NCI-H510A (cell line): ENCODE measurements at regions not wholly inside any gene's neighbourhood (a gene's known extent, or its start where the extent isn't known, plus 50 kb on each side); places are given as distances from the start of the nearest gene placed in this dataset.
"Not testable (repeated sequence)": the region's sequence is repeated elsewhere in the genome, so short reads cannot be mapped to it uniquely, and the experiment has no call there.

Experiments
- DNase-seq: peaks from one replicate; lab custom pipeline; 2025; lab: John Stamatoyannopoulos, UW

DNA sequence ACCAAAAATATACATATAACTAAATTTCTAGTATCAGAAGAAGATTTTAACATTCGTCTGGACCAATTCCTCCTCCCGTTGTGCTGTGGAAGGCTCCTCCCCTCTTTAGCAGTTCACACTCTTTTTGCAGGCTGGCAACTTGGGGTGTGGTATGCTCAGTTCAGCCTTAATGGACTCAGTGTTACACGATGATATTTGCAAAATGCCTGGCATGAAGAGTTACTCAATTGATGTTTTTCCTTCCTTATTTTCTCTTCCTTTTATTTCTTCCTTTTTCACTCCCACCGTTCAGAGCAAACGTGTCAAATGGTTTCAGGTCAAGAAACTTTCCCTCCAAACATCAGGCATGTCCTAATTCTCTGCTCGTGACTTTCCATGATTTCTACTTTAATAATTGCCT lies 248.3 kb downstream of the PHF14 start:
- no peak for DNase-seq

GRCh38 chr7:11224535-11224934 lies 250.9 kb downstream of the PHF14 start:
- no peak for DNase-seq

DNA sequence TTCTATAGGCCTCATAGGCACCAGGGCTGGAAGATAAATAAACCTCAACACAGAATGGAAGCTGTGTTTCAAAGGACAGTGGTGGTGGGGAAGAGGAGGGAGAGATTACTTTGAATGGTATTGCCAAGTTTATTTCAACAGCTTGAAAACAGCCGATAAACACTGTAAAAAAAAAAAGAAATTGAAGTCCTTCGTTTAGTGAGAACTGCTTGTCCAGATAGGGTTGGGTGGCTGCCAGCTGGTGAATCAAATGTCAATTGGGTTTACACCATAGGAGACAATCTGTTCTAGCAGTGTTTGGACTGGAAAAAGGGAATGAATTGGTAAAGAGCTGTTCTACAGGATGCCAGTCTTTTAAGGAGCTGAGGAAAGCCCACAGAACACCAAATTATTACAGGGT lies 254.8 kb downstream of the PHF14 start:
- no peak for DNase-seq

GRCh38 chr7:11231190-11231589 lies 257.5 kb downstream of the PHF14 start:
- DNase-seq: no peak

DNA sequence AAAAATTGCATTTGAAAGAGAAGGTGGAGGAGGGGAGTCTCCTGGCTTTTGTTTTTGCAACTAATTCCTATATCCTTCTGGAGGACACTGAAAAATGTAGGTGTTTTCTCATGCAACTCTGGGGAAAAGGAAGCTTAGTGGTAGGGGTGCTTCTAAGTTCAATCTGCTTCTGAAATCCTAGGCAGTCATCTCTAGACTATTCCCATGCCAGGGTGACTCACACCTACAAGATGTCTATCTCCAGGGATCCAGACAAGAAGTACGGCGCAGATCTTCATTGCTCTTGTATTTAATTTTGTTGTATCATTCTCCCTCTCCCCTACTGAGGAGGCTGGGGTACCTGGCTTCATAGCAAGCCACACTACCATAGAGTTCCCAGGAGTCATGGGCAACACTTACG lies 258.8 kb downstream of the PHF14 start:
- DNase-seq: no peak

DNA sequence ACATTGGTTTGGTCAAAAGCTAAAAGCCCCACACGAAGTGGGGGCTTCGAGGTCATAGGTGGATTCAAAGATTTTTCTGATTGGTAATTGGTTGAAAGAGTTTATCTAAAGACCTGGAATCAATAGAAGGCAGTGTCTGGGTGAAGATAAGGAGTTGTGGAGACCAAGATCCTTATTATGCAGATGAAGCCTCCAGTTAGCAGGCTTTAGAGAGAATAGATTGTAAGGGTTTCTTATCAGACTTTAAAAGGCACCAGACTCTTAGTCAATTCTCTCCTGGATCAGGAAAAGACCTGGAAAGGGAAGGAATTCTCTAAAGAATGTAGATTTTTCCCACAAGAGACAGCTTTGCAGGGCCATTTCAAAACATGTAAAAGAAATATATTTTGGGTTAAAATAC lies 260.2 kb downstream of the PHF14 start:
- DNase-seq: no peak

DNA sequence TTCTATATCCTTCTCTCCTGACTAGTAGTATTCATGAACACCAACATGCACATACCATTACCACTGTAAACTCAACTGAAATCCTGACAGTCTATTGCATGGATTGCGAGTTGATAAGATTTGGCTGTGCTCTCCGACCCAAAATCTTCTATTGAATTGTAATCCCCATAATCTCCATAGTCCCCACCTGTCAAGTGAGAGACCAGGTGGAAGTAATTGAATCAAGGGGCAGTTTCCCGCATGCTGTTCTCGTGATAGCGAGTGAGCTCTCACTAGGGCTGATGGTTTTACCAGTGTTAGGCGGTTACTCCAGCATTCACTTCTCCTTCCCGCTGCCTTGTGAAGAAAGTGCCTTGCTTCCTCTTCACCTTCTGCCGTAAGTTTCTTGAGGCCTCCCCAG lies 261.8 kb downstream of the PHF14 start:
- DNase-seq: no peak

- DNase-seq: no peak
These were observed 263.0 kb downstream of the PHF14 start for GRCh38 chr7:11236680-11237079.

- DNase-seq: peak; percentile 34
These were observed 264.1 kb downstream of the PHF14 start for GRCh38 chr7:11237742-11238141.

GRCh38 chr7:11239316-11239715 lies 265.6 kb downstream of the PHF14 start:
- DNase-seq: no peak

GRCh38 chr7:11243739-11244138 lies 270.1 kb downstream of the PHF14 start:
- no peak for DNase-seq

DNA sequence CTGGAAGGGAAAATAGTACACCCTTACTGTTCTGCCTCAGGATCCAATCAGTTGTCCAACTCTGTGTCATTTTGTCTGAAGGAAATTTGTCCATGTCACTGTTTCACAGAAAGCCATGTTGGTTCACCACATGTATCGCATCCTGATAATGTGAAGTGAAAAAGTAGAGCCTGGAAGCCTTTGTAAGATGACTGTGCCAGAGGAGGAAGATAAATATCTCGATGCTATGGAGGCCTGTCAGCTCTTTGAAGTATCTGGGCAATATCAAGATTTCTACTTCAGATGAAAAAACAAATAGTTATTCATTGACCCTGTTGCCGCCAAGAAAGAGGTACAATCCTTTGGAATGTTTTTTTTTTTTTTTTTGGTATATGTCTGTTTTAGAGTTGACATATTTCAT lies 270.5 kb downstream of the PHF14 start:
- DNase-seq: no peak

- no peak for DNase-seq
These were observed 273.9 kb downstream of the PHF14 start for GRCh38 chr7:11247545-11247944.

DNA sequence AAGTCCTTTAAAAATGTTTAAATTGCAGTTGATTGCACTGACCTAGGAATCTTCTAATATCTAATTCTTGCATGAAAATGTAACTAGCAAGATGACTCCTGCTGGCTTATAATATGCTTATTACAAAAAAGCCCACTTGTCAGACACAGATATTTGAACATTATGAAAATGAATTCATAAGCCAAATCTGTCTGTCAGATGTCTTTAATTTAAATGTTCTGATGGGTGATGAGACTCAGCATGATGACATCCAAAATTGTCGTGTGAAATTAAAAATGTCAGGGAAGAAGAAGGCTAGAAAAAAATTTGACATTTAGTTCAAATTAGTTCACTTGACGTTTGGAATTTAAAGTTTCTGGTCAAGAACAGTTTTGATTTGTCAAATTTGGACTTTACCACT lies 277.8 kb downstream of the PHF14 start:
- DNase-seq: no peak

GRCh38 chr7:11252011-11252607 lies 278.4 kb downstream of the PHF14 start:
- DNase-seq: no peak

DNA sequence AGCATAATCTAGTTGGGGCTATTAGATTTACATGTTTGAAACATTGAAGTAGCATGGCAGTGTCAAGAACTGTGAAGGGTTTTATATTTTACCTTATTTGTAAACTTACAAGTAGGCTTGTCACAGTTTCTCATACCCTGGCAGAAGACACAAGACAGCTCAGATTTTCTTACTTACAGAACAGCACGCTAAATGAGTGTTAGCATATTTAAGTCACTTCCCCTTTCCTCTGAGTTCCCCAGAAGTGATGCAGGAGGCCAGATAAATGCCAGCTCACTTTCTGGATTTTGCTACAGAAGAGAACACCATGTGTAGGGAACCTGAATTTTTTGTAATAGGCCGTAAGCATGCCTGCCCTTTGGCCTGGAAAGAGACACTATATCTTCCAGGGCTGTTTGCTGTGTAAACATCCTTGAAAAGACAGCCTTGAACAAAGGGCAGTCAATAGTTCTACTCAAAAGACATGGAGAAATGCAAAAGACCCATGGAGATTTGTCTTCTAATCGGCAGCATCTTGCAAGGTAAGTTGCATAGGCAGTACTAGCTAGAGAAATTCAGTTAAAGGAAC lies 279.1 kb downstream of the PHF14 start:
- DNase-seq: no peak

GRCh38 chr7:11256501-11256900 lies 282.8 kb downstream of the PHF14 start:
- DNase-seq: no peak

GRCh38 chr7:11261470-11261869 lies 287.8 kb downstream of the PHF14 start:
- peak; percentile 72 for DNase-seq

GRCh38 chr7:11266101-11266500 lies 292.4 kb downstream of the PHF14 start:
- no peak for DNase-seq

DNA sequence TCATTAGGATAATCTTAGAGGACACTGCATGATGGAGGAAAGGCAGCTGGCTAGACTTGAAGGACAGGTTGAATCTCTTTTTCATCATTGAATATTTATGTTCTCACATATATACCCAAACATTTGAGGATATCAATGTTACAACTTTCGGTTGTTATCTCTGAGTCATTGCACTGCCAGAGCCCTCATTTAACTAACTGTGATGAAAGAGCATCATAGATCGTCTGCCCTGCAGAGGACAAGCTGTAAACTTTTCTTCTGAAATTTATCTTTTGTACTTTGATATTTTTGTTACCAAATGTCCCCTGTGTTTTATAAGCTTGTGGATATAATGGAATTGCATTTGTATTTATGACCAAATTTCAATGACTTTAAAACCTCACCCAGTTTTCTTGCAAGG lies 298.7 kb downstream of the PHF14 start:
- no peak for DNase-seq

DNA sequence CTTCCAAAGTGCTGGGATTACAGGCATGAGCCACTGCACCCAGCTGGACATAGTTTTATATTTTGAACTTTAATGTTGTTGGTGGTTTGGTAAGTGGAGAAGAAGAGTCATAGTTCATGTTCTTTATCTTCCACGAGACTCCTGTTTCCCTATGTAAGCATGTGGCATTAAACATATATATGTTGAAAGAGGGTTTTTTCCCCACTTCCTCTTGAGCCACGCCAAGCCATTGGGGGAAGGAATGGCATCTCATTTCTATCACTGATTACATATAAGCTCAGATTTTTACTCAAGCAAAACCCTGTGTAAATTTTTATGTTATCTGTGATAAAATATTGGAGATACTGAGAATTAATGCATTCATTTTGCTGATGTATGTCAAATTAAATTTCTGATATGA lies 300.4 kb downstream of the PHF14 start:
- DNase-seq: no peak

DNA sequence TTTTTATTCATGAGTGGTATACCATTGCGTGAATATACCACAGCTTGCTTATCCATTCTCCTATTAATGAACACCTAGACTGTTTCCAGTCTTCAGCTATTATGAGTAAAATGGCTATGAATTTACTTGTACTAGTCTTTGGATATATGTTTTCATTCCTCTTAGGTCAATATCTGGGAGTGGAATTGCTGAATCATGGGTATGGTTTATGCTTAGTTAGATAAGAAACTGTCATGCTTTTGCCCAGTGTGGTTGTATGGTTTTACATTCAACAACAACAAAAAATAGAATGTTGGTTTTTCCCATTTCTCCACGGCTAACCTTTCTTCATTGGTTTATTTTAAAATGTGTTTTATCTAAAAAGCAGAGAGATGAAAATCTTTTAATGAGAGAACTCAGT lies 308.3 kb downstream of the PHF14 start:
- no peak for DNase-seq

DNA sequence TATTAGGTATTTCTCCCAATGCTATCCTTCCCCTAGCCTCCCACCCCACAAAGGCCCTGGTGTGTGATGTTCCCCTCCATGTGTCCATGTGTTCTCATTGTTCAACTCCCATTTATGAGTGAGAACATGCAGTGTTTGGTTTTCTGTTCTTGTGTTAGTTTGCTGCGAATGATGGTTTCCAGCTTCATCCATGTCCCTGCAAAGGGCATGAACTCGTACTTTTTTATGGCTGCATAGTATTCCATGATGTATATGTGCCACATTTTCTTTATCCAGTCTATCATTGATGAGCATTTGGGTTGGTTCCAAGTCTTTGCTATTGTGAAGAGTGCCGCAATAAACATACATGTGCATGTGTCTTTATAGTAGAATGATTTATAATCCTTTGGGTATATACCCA lies 309.9 kb downstream of the PHF14 start:
- not testable (repeated sequence) for DNase-seq

DNA sequence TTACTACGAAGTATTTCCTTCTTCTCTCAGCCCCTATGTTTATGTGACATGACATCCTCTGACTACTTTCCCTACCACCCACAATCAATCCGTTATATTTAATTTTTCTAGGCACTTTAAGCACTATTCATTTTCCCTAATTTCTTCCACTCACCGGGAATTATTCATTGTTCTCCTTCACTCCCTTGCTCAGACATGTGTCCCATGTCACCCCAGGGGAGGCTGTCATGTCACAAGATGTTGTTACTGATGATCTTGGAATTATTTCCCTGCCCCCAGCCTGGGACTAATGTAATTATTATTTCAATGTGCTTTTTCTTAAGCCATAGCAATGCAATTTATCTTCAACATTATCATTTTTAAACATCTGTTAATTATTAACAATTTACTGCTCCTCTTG lies 317.2 kb downstream of the PHF14 start:
- no peak for DNase-seq
